Left ventricle myocardium inferior (tissue), 1 donor: ENCODE measurements at regions not wholly inside any gene's neighbourhood (a gene's known extent, or its start where the extent isn't known, plus 50 kb on each side); places are given as distances from the start of the nearest gene placed in this dataset.

Experiments used
- DNase-seq: peaks from one replicate; pipeline ENCODE4 v3.0.0-alpha.2; 2020
- H3K27ac ChIP-seq: fragments of 200-600 bp; replicated peaks from 2 replicates; pipeline ENCODE4 v1.8.0; 2021
- H3K27me3 ChIP-seq: fragments of 200-600 bp; 2 replicates; pipeline ENCODE4 v1.8.0; 2021; ENCODE audit warnings: low read depth
- H3K36me3 ChIP-seq: fragments of 200-600 bp; 2 replicates; pipeline ENCODE4 v1.8.0; 2021
- H3K4me1 ChIP-seq: fragments of 200-600 bp; 2 replicates; pipeline ENCODE4 v1.8.0; 2021
- H3K4me3 ChIP-seq: fragments of 200-600 bp; 2 replicates; pipeline ENCODE4 v1.8.0; 2021; ENCODE audit warnings: mild to moderate bottlenecking, moderate library complexity
- H3K9me3 ChIP-seq: fragments of 200-600 bp; replicated peaks from 2 replicates; pipeline ENCODE4 v1.8.0; 2021
- intact Hi-C: fragments of 100-400 bp; cut with micrococcal nuclease; formaldehyde crosslinking; loops from one replicate; pipeline ENCODE4 v1.11.0; 2022
- TF ChIP-seq, protein P1 (sequence below): fragments of 200-600 bp; IDR thresholded peaks from 2 replicates; pipeline ENCODE4 v1.8.0; 2021; ENCODE audit warnings: antibody characterized with exemption, mild to moderate bottlenecking, borderline replicate concordance
- donor health status: DM: no; HTN: yes; CAD: no; lungs with severe emphysema.

DNA sequence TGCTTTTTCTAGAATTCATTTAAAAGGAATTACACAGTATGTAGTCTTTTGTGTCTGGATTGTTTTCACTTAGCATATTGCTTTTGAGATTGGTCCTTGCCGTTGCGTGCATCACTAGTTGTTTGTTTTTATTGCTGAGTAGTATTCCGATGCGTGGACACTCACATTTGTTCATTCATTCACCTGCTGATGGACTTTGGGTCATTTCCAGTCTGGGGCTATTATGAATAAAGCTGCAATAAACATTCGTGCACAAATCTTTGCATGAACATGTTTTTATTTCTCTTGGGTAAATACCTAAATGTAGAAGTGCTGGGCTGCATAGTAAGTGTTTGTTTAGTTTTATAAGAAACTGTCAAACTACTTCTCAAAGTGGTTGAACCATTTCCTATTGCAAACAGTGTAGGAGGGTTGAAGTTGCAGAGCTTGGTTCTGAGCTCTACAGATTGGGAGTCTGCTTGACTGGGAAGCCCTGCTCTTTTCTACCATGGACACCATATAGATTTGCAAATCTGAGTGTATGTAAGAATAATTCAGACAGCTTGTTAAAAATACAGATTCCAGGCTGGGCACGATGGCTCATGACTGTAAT, 404.7 kb upstream of the PROX1 start:
- intact Hi-C loops = no loop called here
- no peak for DNase-seq
- Histone ChIP-seq H3K9me3 (peaks cover 6% of the 10 kb centered on the region), H3K27me3 (no peaks in the 10 kb centered on the region), H3K4me3 (no peak overlapping the region), H3K27ac (no peak overlapping the region), H3K36me3 (no peaks in the 10 kb centered on the region), H3K4me1 (peaks cover 5% of the 10 kb centered on the region)
- TF ChIP-seq, protein P1, sequence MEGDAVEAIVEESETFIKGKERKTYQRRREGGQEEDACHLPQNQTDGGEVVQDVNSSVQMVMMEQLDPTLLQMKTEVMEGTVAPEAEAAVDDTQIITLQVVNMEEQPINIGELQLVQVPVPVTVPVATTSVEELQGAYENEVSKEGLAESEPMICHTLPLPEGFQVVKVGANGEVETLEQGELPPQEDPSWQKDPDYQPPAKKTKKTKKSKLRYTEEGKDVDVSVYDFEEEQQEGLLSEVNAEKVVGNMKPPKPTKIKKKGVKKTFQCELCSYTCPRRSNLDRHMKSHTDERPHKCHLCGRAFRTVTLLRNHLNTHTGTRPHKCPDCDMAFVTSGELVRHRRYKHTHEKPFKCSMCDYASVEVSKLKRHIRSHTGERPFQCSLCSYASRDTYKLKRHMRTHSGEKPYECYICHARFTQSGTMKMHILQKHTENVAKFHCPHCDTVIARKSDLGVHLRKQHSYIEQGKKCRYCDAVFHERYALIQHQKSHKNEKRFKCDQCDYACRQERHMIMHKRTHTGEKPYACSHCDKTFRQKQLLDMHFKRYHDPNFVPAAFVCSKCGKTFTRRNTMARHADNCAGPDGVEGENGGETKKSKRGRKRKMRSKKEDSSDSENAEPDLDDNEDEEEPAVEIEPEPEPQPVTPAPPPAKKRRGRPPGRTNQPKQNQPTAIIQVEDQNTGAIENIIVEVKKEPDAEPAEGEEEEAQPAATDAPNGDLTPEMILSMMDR = no peak

DNA sequence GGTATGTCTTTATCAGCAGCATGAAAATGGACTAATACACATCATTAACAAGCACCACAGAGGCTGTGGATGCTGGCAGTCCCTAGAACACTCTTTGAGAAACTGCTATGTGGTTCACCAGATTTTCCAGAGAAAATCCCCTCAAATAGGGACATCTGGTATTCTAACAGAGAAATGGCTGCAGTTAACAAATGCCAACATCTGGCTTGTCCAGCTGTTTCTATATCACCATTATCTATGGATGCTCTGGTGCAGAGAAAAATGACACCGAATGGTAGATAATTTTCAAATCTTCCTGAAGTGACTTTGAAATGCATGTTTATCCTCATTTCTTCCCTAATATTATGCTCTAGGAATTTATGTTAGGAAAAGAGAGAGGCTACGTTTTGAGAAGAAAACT, 403.5 kb upstream of the PROX1 start:
- H3K4me1 ChIP-seq = peaks cover 5% of the 10 kb centered on the region
- H3K9me3 ChIP-seq = peaks cover 6% of the 10 kb centered on the region
- DNase-seq = no peak
- intact Hi-C loops = no loop called here
- TF ChIP-seq, protein P1 = no peak
- H3K27me3 ChIP-seq = no peaks in the 10 kb centered on the region
- H3K27ac ChIP-seq = no peak overlapping the region
- H3K4me3 ChIP-seq = no peak overlapping the region
- H3K36me3 ChIP-seq = no peaks in the 10 kb centered on the region

DNA sequence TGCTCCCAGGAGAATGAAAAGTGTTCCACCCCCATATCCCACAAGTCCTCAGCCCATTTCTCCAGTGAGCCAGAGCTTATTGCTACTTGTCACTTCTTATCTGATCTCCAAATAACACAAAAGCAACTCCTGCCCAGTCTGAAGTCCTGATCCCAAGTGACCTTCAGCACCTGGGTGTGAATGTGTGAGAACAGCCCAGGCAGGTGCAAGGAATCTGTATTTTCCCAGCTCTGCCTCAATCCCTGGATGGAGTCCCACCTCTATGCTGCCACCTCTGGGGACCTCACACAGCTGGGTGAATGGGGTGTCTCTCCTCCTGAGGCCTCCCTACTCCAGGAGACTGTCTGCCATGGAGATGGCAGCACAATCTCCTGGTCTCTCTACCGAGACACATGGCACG, 402.4 kb upstream of the PROX1 start:
- intact Hi-C loops = no loop called here
- no peaks in the 10 kb centered on the region for H3K36me3 ChIP-seq
- TF ChIP-seq, protein P1 = no peak

DNA sequence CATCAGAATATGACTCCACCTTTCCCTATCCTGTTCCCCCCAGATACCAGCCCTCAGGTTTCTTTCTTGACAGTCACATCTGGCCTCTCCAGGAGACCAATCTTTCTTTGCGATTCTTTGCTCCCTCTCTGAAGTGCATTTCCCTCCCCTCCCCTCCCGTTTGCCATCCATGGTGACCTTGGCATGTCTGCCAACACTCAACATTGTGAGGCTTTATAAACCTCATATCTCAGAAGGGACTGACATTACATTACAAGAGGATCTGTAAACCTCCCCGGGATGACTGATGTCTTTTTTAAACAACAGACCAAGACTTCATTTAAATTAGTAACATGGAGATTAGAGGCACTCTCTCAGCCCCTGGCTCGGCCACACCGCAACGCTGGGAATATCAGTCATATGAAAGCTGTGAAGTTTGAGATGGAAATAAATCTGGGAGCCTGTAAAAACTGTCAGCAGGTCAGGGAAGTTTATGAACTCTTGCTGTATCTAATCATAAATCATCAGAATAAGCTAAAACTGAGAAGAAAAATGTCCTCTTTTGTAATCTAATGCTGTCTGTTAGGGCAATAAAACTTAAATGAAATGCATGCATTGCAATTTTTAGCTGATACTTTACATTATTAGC, 401.7 kb upstream of the PROX1 start:
- H3K27ac ChIP-seq = no peak overlapping the region
- H3K4me1 ChIP-seq = peaks cover 5% of the 10 kb centered on the region
- no peaks in the 10 kb centered on the region for H3K9me3 ChIP-seq
- TF ChIP-seq, protein P1 = no peak
- no peak overlapping the region for H3K4me3 ChIP-seq
- no peak for DNase-seq
- intact Hi-C loops = no loop called here
- H3K27me3 ChIP-seq = no peaks in the 10 kb centered on the region
- no peaks in the 10 kb centered on the region for H3K36me3 ChIP-seq

More for the DNA sequence above, 402.4 kb upstream of the PROX1 start:
- no peak for DNase-seq
- no peak overlapping the region for H3K4me3 ChIP-seq
- no peaks in the 10 kb centered on the region for H3K27me3 ChIP-seq
- H3K4me1 ChIP-seq = peaks cover 5% of the 10 kb centered on the region
- H3K9me3 ChIP-seq = no peaks in the 10 kb centered on the region
- H3K27ac ChIP-seq = no peak overlapping the region

DNA sequence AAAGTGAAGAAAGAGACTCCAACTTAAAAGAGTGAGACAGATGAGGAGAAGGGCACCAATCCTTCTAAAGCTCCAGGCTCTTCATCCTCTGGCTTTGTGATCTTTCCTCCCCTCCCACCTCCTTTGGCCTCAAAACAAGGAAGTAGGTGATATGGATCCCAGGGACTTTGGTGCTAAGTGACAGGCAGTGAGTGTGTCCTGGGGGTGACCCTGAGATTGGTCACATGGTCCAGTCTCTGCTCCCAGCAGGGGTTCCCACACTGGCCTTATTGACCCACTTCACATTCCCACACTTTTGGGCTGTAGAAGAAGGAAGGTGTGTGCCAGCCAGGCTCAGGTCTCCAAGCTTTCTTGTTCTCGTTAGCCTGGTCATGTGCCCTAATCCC, 401.2 kb upstream of the PROX1 start:
- H3K27me3 ChIP-seq = no peaks in the 10 kb centered on the region
- no peak for DNase-seq
- TF ChIP-seq, protein P1 = no peak

More for the DNA sequence above, 401.2 kb upstream of the PROX1 start:
- intact Hi-C loops = no loop called here
- Histone ChIP-seq H3K4me1 (peaks cover 5% of the 10 kb centered on the region), H3K4me3 (no peak overlapping the region), H3K9me3 (no peaks in the 10 kb centered on the region), H3K36me3 (no peaks in the 10 kb centered on the region), H3K27ac (no peak overlapping the region)
